Suprapubic skin (tissue), 4 donors: ENCODE measurements at regions not wholly inside any gene's neighbourhood (a gene's known extent, or its start where the extent isn't known, plus 50 kb on each side); places are given as distances from the start of the nearest gene placed in this dataset.

ENCODE experiments used
- DNase-seq, 2 donors: peaks; one replicate each; pipeline ENCODE4 v3.0.0-alpha.2; 2019; ENCODE audit warnings: low spot score in 2 of 2
- H3K27ac ChIP-seq: fragments of 200-600 bp; sonication (generic); one replicate; pipeline ENCODE4 v1.5.1; 2019
- H3K27me3 ChIP-seq: fragments of 200-600 bp; sonication (generic); one replicate; pipeline ENCODE4 v1.5.1; 2019
- H3K36me3 ChIP-seq: fragments of 200-600 bp; sonication (generic); one replicate; pipeline ENCODE4 v1.5.1; 2019
- H3K4me1 ChIP-seq: fragments of 200-600 bp; sonication (generic); one replicate; pipeline ENCODE4 v1.5.1; 2019
- H3K4me3 ChIP-seq: fragments of 200-600 bp; sonication (generic); one replicate; pipeline ENCODE4 v1.5.1; 2019; ENCODE audit warnings: mild to moderate bottlenecking
- H3K9me3 ChIP-seq: fragments of 200-600 bp; sonication (generic); one replicate; pipeline ENCODE4 v1.5.1; 2019
- CTCF ChIP-seq, 2 donors: fragments of 200-600 bp in 1 of 2; fragments of 450-650 bp in 1 of 2; sonication (generic) in 1 of 2; IDR thresholded peaks; one replicate each; pipeline ENCODE4 v1.5.1; 2016 to 2019; ENCODE audit warnings: antibody characterized with exemption in 2 of 2, mild to moderate bottlenecking in 1 of 2, moderate library complexity in 1 of 2
- EP300 ChIP-seq: sonication (generic); formaldehyde crosslinking; IDR thresholded peaks from one replicate; pipeline ENCODE4 v1.6.1; 2017; ENCODE audit warnings: antibody characterized with exemption
- POLR2A ChIP-seq, 2 donors: fragments of 450-650 bp; IDR thresholded peaks; one replicate each; pipeline ENCODE4 v1.6.1; 2017; ENCODE audit warnings: antibody characterized with exemption in 2 of 2, mild to moderate bottlenecking in 2 of 2, moderate library complexity in 2 of 2
- POLR2AphosphoS5 ChIP-seq, 3 donors: sonication (generic); formaldehyde crosslinking; IDR thresholded peaks; one replicate each; pipeline ENCODE4 v1.6.1; 2017; ENCODE audit warnings: antibody characterized with exemption in 3 of 3
- WGBS: methylation state at CpG from one replicate; pipeline ENCODE4 v1.1.5; 2018; 5-methylcytosine and 5-hydroxymethylcytosine counted together

GRCh38 chr20:51267679-51268078 is 244.8 kb upstream of the KCNG1 start:
- WGBS: 94% methylated on average over 7 of the region's 7 CpGs
- TF ChIP-seq CTCF (IDR thresholded peaks at IDR 0.05): no peak
- no peak for TF ChIP-seq POLR2A (IDR thresholded peaks at IDR 0.05)
- TF ChIP-seq POLR2AphosphoS5 (IDR thresholded peaks at IDR 0.05): no peak
- no peak for TF ChIP-seq EP300

DNA sequence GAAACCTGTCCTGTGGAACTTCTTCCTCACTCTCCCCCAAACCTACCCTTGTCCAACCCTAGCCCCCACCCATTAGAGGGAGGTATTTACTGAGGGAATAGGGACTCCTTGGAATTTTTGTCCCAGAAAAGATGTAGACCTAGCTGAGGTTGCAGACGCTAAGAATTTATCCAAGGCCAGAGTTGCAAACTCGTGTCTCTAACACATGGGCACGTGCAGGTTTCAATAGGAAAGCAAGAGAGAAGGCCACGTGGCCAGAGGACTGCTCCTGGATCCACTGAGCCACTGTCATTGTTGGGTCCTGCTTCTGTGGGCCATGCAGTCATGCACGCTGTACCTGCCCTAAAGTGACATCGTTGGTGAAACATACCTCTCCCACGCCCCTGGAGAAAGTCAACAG is 243.4 kb upstream of the KCNG1 start:
- Histone ChIP-seq H3K4me1 (no peaks in the 10 kb centered on the region), H3K27ac (no peak overlapping the region), H3K9me3 (no peaks in the 10 kb centered on the region), H3K4me3 (no peak overlapping the region), H3K36me3 (no peaks in the 10 kb centered on the region), H3K27me3 (no peaks in the 10 kb centered on the region)
- no peak for TF ChIP-seq EP300
- no peak for TF ChIP-seq POLR2AphosphoS5 (IDR thresholded peaks at IDR 0.05)
- DNase-seq: no peak
- 90% methylated on average over 7 of the region's 7 CpGs for WGBS

More at GRCh38 chr20:51267679-51268078, 244.8 kb upstream of the KCNG1 start:
- no peaks in the 10 kb centered on the region for H3K36me3 ChIP-seq
- no peak for DNase-seq
- no peaks in the 10 kb centered on the region for H3K9me3 ChIP-seq
- no peaks in the 10 kb centered on the region for H3K4me1 ChIP-seq
- no peaks in the 10 kb centered on the region for H3K27me3 ChIP-seq
- H3K27ac ChIP-seq: no peak overlapping the region
- no peak overlapping the region for H3K4me3 ChIP-seq

GRCh38 chr20:51265361-51265760 is 242.5 kb upstream of the KCNG1 start:
- 81% methylated on average over 1 of the region's 1 CpG for WGBS
- Histone ChIP-seq H3K36me3 (no peaks in the 10 kb centered on the region), H3K27ac (no peak overlapping the region), H3K4me1 (no peaks in the 10 kb centered on the region), H3K4me3 (no peak overlapping the region), H3K27me3 (no peaks in the 10 kb centered on the region), H3K9me3 (no peaks in the 10 kb centered on the region)
- no peak for DNase-seq
- TF ChIP-seq POLR2AphosphoS5 (IDR thresholded peaks at IDR 0.05): no peak
- no peak for TF ChIP-seq POLR2A (IDR thresholded peaks at IDR 0.05)
- TF ChIP-seq EP300: no peak
- TF ChIP-seq CTCF (IDR thresholded peaks at IDR 0.05): no peak

DNA sequence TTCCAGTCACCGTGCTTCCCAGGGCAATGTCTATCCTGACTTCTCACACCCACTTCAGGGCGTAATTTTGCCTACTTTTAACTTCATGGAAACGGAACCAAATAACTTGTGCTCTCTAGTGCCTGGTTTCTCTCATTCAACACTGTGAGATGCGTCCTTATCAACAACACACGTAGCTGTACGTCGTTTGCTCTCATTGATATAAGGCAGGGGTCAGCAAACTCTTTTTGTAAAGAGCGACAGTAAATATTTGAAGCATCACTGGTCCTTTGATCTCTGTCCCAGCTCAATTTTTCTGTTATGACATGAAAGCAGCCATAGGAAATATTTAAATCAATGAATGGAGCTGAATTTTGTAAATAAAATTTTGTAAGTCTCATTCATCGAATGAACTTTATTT is 239.3 kb upstream of the KCNG1 start:
- no peak for DNase-seq
- TF ChIP-seq POLR2A (IDR thresholded peaks at IDR 0.05) (no peak), POLR2AphosphoS5 (IDR thresholded peaks at IDR 0.05) (no peak), EP300 (no peak), CTCF (IDR thresholded peaks at IDR 0.05) (no peak)
- 57% methylated on average over 9 of the region's 9 CpGs for WGBS

GRCh38 chr20:51259455-51259854 is 236.5 kb upstream of the KCNG1 start:
- Histone ChIP-seq H3K4me1 (peaks cover 3% of the 10 kb centered on the region), H3K27me3 (peaks cover 7% of the 10 kb centered on the region), H3K4me3 (no peak overlapping the region), H3K9me3 (no peaks in the 10 kb centered on the region), H3K36me3 (no peaks in the 10 kb centered on the region), H3K27ac (no peak overlapping the region)
- TF ChIP-seq POLR2AphosphoS5 (IDR thresholded peaks at IDR 0.05) (no peak), EP300 (no peak), CTCF (IDR thresholded peaks at IDR 0.05) (no peak), POLR2A (IDR thresholded peaks at IDR 0.05) (no peak)
- no peak for DNase-seq
- WGBS: 77% methylated on average over 4 of the region's 4 CpGs

More for the DNA sequence above, 239.3 kb upstream of the KCNG1 start:
- Histone ChIP-seq H3K27ac (no peak overlapping the region), H3K4me3 (no peak overlapping the region), H3K4me1 (peaks cover 3% of the 10 kb centered on the region), H3K36me3 (no peaks in the 10 kb centered on the region), H3K9me3 (no peaks in the 10 kb centered on the region), H3K27me3 (no peaks in the 10 kb centered on the region)

- WGBS: 62% methylated on average over 3 of the region's 3 CpGs
Observed at GRCh38 chr20:51258582-51259165, 235.8 kb upstream of the KCNG1 start.

More at GRCh38 chr20:51258582-51259165, 235.8 kb upstream of the KCNG1 start:
- Histone ChIP-seq H3K36me3 (no peaks in the 10 kb centered on the region), H3K27me3 (peaks cover 7% of the 10 kb centered on the region), H3K9me3 (no peaks in the 10 kb centered on the region), H3K27ac (no peak overlapping the region), H3K4me1 (peaks cover 3% of the 10 kb centered on the region), H3K4me3 (no peak overlapping the region)
- DNase-seq: no peak
- TF ChIP-seq EP300: no peak
- TF ChIP-seq POLR2A (IDR thresholded peaks at IDR 0.05): no peak
- TF ChIP-seq POLR2AphosphoS5 (IDR thresholded peaks at IDR 0.05): no peak
- no peak for TF ChIP-seq CTCF (IDR thresholded peaks at IDR 0.05)
